Stimulated activated CD4-positive, alpha-beta T cell treated with anti-CD3 and anti-CD28 coated beads, Interleukin-1b, Interleukin-23, amount 100 ng/mL, for 1 hour (primary cell): ENCODE measurements at regions not wholly inside any gene's neighbourhood (a gene's known extent, or its start where the extent isn't known, plus 50 kb on each side); places are given as distances from the start of the nearest gene placed in this dataset.
"Not testable (repeated sequence)": the region's sequence is repeated elsewhere in the genome, so short reads cannot be mapped to it uniquely, and the experiment has no call there.

Experiments used
- DNase-seq, 2 donors: peaks; one replicate each; pipeline ENCODE4 v3.0.0-alpha.2; 2020; ENCODE audit warnings: low read depth in 2 of 2

DNA sequence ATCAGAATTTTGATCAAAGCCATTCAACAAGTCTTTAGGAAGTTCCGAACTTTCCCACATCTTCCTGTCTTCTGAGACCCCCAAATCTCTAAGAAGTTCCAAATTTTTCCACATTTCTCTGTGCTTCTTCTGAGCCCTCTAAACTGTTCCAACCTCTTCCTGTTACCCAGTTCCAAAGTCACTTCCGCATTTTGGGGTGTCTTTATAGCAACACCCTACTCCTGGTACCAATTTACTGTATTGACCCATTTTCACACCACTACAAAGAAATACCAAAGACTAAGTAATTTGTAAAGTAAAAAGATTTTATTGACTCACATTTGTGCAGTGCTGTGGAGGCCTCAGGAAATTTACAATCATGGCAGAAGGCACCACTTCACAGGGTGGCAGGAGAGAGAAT, 385.8 kb upstream of the GHITM start:
- DNase-seq, result no peak

- DNase-seq, result no peak
These were observed 384.5 kb upstream of the GHITM start for GRCh38 chr10:83754857-83755256.

- no peak for DNase-seq
These were observed 379.2 kb upstream of the GHITM start for GRCh38 chr10:83760142-83760541.

DNA sequence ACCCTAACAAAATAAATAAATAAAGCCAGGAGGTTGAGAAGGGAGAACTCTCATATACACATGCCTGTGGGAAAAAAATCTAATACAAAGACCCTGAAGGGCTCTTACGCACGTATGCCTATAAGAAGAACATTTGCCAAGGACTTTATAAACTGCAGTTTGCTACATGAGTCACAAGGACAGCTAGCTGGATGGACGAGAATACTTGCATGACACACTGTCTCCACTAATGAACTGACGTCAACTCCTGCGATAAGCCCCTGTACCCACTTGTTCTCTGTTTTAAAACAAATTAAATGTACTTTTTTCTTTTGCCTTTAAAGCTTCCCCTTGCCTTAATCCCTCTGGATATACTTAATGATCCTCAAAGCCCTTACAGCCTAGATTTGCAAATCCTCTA, 374.6 kb upstream of the GHITM start:
- no peak for DNase-seq

DNA sequence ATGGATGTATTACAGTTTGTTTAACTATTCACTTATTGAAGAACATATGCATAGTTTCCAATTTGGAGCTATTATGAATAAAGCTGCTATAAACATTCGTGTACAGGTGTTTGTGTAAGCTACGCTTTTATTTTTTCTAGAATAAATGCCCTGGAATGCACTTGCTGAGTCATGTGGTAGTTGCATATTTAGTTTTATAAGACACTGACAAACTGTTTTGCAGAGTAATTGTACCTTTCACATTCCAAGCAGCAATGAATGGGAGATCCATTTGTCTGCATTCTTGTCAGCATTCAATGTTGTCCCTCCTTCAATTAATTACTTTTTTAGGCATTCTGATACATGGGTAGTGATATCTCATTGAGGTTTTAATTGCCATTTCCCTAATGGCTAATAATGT, 373.6 kb upstream of the GHITM start:
- DNase-seq, result no peak

DNA sequence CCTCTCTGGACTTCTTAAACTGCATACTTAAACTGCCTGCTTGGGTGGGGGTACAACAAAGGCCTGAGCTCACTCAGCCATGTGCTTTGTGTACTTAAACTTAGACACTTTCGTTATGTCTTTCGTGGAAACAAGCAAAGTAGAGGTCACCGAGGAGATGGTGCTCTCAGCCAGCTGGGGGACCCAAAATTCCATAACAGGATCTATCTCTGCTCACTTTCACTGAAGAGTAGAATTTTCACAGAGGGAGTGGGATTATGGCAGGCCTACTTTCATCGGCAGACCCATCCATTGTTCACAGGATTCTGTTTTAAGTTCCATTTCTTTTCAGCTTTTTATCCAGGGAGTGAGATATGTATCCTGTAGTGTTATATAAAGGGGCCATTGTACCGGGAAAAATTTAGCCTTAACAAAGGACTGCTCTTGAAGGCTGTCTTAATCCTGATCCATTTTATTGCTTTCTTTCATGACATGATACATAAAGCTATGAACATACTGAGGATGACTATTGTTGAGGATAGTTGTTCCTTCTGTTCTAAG, 370.0 kb upstream of the GHITM start:
- DNase-seq, result no peak

DNA sequence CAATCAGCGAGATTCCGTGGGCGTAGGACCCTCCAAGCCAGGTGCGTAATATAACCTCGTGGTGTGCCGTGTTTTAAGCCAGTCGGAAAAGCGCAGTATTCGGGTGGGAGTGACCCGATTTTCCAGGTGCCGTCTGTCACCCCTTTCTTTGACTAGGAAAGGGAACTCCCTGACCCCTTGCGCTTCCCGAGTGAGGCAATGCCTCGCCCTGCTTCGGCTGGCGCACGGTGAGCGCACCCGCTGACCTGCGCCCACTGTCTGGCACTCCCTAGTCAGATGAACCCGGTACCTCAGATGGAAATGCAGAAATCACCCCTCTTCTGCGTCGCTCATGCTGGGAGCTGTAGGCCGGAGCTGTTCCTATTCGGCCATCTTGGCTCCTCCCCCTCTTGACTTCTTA, 352.6 kb upstream of the GHITM start:
- not testable (repeated sequence) for DNase-seq

DNA sequence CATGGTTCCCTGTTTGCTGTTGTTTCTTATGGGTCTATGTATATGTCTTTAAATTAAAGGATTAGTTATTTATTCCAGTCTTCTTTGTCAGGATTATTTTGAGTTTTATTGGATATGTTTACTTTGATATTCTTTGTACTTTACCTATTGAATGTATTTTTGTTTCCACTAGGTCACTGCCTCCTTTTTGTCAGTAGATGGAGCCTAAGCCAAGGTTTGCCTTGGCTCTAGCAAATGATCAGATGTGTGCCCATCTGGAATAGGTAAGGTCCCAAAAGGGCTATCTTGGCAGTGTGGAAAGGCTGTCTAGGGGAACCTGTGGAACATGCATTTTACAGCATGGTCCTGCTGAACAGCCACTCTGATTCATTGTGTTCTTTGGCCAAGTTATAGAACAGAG, 337.3 kb upstream of the GHITM start:
- no peak for DNase-seq

- DNase-seq, result no peak
These were observed 332.6 kb upstream of the GHITM start for GRCh38 chr10:83806717-83807116.

DNA sequence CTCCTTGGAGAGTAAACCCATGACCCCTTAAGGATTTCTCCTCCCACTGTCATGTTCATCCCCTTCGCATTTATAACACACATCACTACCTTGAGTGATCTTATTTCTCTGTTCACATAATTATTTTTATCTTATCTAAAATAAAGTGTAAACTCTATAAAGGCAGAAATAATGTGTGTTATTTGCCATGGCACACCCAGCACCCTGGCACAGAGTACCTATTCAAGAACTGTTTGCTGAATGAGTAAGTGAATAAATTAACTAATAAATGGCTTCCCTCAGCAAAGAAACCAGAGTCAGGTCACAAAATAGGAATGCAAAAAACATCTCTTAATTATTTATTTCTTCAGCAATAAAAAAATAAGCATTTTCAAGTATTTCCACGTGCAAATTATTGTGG, 330.3 kb upstream of the GHITM start:
- no peak for DNase-seq

DNA sequence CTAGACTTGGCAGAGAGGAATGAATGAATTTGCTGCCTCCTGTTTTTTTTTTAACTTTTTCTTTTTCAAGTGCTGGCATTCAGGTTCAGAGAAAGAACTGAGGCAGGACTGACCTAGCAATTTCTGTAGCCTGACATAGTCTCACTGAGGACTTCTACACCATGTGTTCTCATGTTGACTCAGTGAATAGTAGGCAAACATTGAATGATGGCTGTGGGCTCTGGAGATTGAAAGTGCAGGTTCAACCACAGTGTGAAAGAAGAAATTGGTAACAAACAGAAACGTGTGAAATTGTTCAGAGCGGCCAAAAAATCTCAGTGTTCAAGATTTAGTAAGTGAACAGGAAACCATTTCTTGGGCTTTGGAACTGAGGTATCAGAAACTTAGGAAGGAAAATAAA, 322.4 kb upstream of the GHITM start:
- DNase-seq, result no peak

DNA sequence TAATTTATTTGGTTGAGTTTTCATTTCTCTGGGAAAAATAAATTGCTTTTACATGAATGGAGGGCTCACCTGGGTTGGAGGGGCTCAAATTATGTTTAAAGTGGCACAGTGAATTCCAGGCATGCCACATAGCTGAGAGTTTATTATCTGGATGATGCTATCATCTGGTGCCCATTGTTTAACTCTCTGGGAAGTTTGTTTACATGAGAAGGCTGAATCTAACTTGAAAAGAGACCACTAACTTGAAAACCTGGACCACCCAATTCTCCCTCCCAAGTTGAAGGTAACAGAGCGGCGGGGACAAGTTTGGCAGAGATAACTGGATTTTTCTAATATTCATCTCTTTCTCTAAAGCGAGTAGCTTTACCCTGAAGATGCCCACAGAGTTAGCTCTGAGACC, 321.5 kb upstream of the GHITM start:
- DNase-seq, result no peak

DNA sequence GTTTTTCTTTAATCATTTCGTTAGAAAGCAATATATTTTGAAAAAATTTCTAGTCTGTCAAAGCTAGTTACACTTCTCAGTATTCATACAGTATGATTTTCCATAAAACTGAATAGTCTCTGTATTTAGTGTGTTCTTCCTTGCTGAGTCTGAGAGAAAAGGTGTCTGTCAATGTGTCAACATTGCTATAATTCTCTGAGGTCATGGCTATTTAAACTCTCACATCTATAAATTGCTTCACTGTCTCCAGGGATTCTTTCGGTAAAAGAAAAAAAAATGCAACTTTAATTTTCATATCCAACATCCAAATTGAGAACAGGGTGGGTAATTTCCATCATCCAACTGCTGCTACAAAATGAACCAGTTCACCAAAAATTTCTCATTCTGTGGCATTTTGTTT, 319.7 kb upstream of the GHITM start:
- DNase-seq, result no peak

GRCh38 chr10:83820033-83820432, 319.3 kb upstream of the GHITM start:
- no peak for DNase-seq

GRCh38 chr10:83824099-83824498, 315.2 kb upstream of the GHITM start:
- DNase-seq, result no peak

DNA sequence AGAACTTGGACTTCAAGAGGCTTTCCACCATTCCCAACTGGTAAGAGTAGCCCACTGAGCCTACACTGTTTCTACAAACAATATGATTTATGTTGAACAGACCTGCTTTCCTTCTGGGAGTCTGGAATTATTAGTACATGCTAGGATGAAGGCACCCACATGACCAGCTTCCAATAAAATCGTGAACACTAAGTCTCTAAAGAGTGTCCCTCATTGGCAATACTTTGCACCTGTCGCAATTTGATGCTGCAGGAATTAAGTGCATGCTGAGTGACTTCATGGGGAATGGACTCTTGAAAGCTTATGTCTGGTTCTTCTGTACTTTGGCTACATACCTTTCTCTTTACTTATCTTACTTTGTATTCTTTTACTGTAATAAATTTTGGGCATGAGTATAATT, 305.2 kb upstream of the GHITM start:
- DNase-seq, result no peak

DNA sequence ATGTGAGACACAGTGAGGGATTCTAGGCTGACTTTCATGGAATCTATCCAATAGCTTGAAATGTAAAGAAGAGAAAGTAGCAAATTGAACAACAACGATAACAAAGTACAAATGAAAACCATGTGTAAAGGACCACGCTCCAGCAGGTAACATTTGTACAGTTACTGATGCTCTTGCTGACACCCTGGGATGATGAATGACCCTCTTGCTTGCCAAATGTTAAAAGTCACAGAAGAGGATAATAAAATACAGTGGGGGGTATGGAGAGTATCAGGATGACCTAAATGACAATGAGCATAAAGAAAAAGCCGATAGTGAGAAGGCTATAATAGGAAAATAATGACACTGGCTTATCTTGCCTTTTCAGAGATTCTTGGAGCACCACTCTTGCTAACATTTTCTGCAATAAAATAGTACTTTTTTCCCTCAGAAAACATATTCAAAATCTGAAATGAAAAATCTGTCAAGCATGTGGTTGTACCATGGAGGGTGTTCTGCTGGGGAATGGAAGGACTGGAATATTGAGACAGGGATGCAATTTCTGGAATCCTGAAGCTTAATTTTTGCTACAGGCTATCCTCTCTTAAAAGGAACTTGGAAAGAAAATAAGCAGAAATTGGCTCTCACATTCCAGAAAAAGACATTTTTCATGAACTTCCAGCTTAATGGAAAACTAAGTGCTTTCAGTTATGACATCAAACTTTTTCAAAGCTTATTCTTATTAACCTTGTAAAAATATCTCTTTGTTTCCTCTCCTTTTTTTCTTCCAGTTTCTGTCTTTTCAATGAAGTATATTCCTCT, 303.2 kb upstream of the GHITM start:
- DNase-seq, result no peak

DNA sequence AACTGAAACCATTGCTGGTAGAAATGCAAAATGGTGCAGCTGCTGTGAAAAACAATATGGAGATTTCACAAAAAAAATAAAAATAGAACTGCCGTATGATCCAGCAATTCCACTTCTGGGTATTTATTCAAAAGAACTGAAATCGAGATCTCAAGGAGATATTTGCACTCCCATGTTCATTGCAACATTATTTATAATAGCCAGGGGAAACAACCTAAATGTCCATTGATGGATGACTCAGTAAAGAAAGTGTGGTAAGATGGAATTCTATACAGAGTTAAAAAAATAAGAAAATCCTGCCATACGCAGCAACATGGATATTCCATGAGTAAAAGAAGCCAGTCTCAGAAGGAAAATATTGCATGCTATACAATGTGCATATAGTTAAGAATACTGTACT, 290.6 kb upstream of the GHITM start:
- DNase-seq, result no peak

GRCh38 chr10:83849150-83849549, 290.2 kb upstream of the GHITM start:
- no peak for DNase-seq

DNA sequence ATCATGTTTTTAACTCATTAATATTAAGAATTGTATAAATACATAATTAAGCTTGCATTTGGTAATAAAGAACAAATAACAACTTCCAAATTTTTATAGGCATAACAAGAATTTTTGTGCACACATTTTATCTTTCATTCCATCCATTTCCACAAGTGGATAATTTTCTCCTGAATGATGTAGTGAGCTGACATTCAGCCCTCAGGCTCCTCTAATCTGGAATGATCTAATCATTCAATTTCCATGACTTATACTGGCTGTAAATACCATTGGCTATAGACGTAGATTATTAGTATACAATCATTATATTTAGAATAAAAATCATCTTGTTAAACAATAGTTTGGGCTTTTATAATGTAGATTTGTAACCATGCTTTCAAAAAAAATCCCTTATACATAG, 287.2 kb upstream of the GHITM start:
- no peak for DNase-seq

- no peak for DNase-seq
These were observed 276.6 kb upstream of the GHITM start for GRCh38 chr10:83862723-83863122.

GRCh38 chr10:83863283-83863966, 275.9 kb upstream of the GHITM start:
- DNase-seq, result no peak

- no peak for DNase-seq
These were observed 269.4 kb upstream of the GHITM start for GRCh38 chr10:83869898-83870297.
